NB4 (cell line): ENCODE measurements at regions not wholly inside any gene's neighbourhood (a gene's known extent, or its start where the extent isn't known, plus 50 kb on each side); places are given as distances from the start of the nearest gene placed in this dataset.

Experiments used
- CTCF ChIP-seq: IDR thresholded peaks from one replicate; pipeline ENCODE4 v1.5.1; 2012; ENCODE audit warnings: low read depth, low read length
- MAX ChIP-seq: IDR thresholded peaks from 2 replicates; pipeline ENCODE4 v1.6.1; 2011; ENCODE audit warnings: low read depth, low read length
- MYC ChIP-seq: IDR thresholded peaks from 2 replicates; pipeline ENCODE4 v1.6.1; 2011; ENCODE audit warnings: low read depth, low read length
- POLR2A ChIP-seq: IDR thresholded peaks from 2 replicates; pipeline ENCODE4 v1.6.1; 2011; ENCODE audit warnings: mild to moderate bottlenecking; ENCODE audit not compliant: insufficient read length; ENCODE audit errors: extremely low read depth

- TF ChIP-seq CTCF = no peak
- TF ChIP-seq MAX = no peak
- TF ChIP-seq POLR2A = no peak
- TF ChIP-seq MYC = no peak
Observed at GRCh38 chr1:11395616-11396015, 83.3 kb upstream of the DISP3 start.
